Epithelial cell of proximal tubule (primary cell): ENCODE measurements at regions not wholly inside any gene's neighbourhood (a gene's known extent, or its start where the extent isn't known, plus 50 kb on each side); places are given as distances from the start of the nearest gene placed in this dataset.

Source experiments
- DNase-seq: peaks from one replicate; pipeline ENCODE4 v3.0.0-alpha.2; 2011; ENCODE audit warnings: low read depth
- H3K4me3 ChIP-seq: 2 replicates; pipeline ENCODE4 v1.5.1; 2011; ENCODE audit warnings: low read depth, mild to moderate bottlenecking, low read length
- CTCF ChIP-seq: conservative IDR thresholded peaks from 2 replicates; pipeline ENCODE4 v1.5.1; 2012; ENCODE audit warnings: low read depth, mild to moderate bottlenecking, low read length

GRCh38 chr16:5444189-5444588 lies 346.6 kb upstream of the EEF2KMT start:
- no peak overlapping the region for H3K4me3 ChIP-seq
- DNase-seq = peak; percentile 0
- TF ChIP-seq CTCF = no peak

DNA sequence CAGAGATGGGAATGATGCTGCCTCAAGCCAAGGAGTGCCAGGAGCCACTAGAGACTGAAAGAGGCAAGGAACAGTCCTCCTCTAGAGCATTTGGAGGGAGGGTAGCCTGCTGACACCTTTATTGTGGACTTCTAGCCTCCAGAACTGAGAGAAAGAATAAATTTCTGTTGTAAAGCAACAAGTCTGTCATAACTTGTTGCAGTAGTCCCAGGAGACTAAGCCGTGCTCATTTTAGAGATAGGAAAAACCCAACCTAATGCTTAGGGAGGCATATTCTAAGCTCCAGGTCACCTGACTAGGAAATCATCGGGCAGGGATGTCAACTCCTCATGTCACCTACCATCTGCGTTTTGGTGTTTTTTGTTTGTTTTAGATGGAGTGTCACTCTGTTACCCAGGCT lies 345.4 kb upstream of the EEF2KMT start:
- no peak for TF ChIP-seq CTCF
- H3K4me3 ChIP-seq = no peak overlapping the region

GRCh38 chr16:5442054-5442453 lies 344.5 kb upstream of the EEF2KMT start:
- no peak overlapping the region for H3K4me3 ChIP-seq
- no peak for TF ChIP-seq CTCF
- DNase-seq = no peak

More for the DNA sequence above, 345.4 kb upstream of the EEF2KMT start:
- DNase-seq = no peak

DNA sequence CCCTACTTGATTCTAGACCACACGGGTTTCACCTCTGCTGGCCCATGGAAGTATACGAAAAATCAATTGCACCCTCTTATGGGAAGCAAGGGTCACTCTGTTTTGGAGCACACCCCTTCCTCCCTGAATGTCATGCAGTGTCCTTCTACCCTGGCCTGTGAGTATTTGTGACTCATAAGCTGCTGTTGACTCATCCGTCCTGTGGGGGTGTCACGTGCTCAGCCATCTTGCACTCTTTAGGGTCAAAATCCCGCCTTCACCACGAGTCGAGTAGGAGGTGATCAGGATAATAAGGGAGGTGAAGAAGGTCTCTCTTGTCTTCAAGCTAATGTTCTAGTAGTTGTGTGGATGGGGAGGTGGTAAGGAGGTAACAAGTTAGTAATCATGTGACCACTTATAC lies 341.0 kb upstream of the EEF2KMT start:
- no peak for TF ChIP-seq CTCF
- H3K4me3 ChIP-seq = no peak overlapping the region
- no peak for DNase-seq

DNA sequence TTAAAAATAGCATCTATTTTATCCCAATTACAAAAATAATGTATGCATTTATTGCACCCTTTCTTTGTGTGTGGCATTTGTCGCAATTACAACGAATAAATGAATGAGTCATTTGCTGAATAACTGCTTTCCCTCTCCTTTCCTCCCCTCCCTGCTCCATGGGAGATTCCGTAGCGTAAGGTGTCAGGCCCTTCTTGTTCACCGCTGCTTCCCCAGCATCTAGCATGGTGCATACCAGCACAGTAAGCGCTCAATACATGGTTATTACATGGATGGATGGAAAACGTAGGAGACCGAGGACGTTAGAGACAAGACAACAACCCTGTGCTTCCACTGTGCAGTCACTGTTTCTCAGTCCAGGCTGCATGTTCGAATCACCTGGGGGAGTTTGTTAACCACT lies 336.0 kb upstream of the EEF2KMT start:
- DNase-seq = no peak
- no peak overlapping the region for H3K4me3 ChIP-seq
- TF ChIP-seq CTCF = no peak

DNA sequence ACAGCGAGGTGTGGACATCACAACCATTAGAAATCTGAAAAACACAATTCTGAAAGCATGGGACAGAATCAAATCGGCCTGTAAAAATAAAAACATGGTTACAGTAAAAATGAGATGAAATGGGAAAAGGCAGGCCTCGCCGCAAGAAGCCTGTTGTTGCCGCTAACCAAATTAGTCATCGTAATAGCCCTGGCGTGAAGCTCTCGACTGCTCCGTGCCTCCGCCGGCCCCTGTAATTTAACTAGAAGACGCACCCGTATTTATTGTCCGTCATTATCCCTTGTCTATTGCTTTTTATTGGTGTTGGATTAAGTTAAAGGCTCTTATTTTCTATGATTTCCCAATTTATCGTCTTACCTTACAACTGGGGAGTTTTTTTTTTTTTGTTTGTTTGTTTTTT lies 334.6 kb upstream of the EEF2KMT start:
- DNase-seq = no peak
- no peak overlapping the region for H3K4me3 ChIP-seq
- no peak for TF ChIP-seq CTCF

DNA sequence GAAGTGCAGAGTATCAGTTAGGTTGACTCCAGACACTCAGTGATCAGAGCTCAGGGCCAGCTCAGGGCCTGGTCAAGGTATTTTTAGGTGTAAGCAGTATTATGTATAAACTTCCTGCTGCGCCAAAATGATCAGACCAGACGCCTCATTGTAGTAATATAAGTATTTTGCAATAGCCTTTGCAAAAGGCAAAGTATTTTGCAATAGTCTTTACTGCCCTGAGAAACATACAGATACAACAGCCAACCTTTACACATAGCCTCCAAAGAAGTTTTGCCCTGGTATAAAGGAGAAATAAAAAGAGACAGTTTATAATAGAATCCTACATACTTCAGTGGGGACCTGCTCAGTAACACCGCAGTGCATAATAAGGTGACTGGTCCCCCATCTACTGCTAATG lies 333.0 kb upstream of the EEF2KMT start:
- DNase-seq = no peak
- no peak for TF ChIP-seq CTCF
- H3K4me3 ChIP-seq = no peak overlapping the region
